Lung microvascular endothelial cell (primary cell): ENCODE measurements at regions not wholly inside any gene's neighbourhood (a gene's known extent, or its start where the extent isn't known, plus 50 kb on each side); places are given as distances from the start of the nearest gene placed in this dataset.

Experiments
- DNase-seq, 2 donors: peaks; one replicate each; pipeline versions ENCODE4 v3.0.0 to v3.0.0-alpha.2; 2010; ENCODE audit warnings: low read depth in 2 of 2

- no peak for DNase-seq
Measured at GRCh38 chrX:36927712-36928111, 80.5 kb upstream of the FAM47C start.

- DNase-seq: no peak
Measured at GRCh38 chrX:36930491-36930890, 77.7 kb upstream of the FAM47C start.

DNA sequence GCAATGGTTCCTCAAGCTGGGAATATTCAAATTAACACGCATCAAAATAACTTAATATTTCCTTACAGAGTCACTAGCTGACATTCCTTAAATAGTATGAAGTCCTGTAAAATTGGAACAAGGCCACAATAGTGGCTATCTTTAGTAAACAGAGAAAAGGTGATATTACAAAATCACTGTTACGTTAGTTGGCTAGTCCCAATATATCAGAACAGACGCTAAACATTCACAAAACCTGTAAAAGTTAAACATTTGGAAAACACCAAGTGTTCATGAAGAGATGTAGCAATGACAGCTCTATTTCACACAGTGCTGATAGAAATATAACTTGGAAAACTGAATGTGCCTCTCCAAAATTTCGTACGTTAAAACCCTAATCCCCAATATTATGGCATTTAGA lies 61.0 kb upstream of the FAM47C start:
- DNase-seq: no peak

DNA sequence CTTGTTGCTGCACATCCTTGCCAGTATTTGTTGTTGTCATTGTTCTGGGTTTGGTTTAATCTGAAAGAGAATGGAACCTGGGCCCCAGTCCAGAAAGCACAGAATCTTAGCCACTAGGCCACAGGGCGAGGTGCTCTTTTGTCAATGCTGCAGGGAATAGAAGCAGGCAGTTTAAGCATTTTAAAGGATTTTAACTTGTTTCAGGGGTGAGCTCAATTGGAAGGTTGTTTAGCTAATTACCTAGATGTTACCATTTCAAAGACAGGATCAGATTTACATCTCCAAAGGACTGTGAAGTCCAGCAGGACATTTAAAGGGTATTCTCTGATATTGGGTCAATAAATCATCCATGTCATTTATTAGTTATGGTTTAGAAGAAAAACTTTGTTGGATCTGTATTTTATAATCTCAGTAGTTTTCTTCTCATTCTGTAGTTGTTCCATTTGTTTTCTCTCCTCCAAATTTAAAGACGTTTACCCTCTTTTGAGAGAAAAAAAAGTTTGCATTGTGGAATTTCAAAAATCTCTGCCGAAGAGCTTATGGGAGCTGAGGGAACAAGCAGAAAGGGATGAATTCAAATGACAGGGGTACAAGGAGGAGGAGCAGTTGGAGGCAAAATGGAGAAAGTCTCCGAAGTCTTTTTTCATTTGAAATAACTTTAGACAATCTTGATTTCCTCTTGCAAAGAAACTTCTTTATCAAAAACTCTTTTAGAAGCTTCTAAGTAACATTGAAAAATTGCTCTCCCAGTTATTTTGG lies 57.5 kb upstream of the FAM47C start:
- DNase-seq: no peak

DNA sequence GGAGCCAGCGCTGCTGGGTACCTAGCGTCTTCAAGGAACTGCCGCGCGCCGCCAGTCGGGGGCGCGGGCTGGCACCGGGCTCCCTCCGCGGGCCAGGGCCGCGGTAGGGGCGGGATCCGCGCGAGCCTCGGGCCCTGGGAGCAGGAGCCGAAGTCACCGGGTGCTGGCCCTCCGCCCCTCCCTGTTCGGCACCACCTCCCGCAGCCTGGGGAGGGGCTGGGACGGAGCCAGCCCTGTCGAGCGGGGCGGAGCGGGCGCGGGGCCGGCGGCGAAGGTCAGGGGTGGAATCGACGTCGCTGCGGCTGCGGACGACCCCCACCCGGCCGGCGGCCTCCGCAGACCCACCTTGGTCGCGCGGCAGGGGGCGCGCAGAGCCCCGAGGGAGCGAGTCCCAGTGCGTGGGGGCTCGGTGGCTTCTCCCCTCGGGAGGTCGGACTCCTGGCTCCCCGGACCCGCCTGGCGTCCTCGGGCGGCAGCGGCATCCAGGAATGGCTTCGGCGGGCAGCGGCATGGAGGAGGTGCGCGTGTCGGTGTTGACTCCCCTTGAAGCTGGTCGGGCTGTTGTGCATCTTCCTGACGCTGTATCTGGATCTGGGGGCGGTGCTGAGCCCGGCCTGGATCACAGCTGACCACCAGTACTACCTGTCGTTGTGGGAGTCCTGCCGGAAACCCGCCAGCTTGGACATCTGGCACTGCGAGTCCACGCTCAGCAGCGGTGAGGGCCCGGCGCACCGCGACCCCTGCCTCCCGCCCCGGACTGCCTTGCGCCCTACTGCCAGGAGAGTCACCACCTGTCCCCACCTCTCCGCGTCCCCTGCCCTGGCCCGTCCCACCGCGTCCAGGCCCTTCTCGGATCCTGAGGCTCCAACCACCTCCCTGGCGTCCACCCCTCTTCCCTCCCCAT lies 50.5 kb upstream of the FAM47C start:
- peak in 1 of 2 donors; percentile 3 for DNase-seq
